GM18873 (cell line): ENCODE measurements at regions not wholly inside any gene's neighbourhood (a gene's known extent, or its start where the extent isn't known, plus 50 kb on each side); places are given as distances from the start of the nearest gene placed in this dataset.
A peak's percentile ranks its signal among the peaks of the same experiment; 100 is the strongest.
"Not testable (repeated sequence)": the region's sequence is repeated elsewhere in the genome, so short reads cannot be mapped to it uniquely, and the experiment has no call there.

Experiments
- ATAC-seq: cut with Tn5 transposase; IDR thresholded peaks from one replicate; pipeline ENCODE4 v1.9.1; 2021; ENCODE audit warnings: mild to moderate bottlenecking, moderate library complexity, moderate number of reproducible peaks; ENCODE audit not compliant: unreplicated experiment, low FRiP score

- ATAC-seq: no peak
These were observed 244.5 kb upstream of the ANKRD30A start for GRCh38 chr10:36880898-36881297.

- ATAC-seq: peak; percentile 95
These were observed 252.6 kb upstream of the ANKRD30A start for GRCh38 chr10:36872702-36873393.

GRCh38 chr10:36840788-36841187 lies 284.6 kb upstream of the ANKRD30A start:
- ATAC-seq: no peak

GRCh38 chr10:36837416-36837815 lies 288.0 kb upstream of the ANKRD30A start:
- ATAC-seq: no peak

- no peak for ATAC-seq
These were observed 305.6 kb upstream of the ANKRD30A start for GRCh38 chr10:36819781-36820180.

- no peak for ATAC-seq
These were observed 307.5 kb upstream of the ANKRD30A start for GRCh38 chr10:36817898-36818297.

- no peak for ATAC-seq
These were observed 316.6 kb upstream of the ANKRD30A start for GRCh38 chr10:36808625-36809362.

- ATAC-seq: no peak
These were observed 322.2 kb upstream of the ANKRD30A start for GRCh38 chr10:36803229-36803628.

- ATAC-seq: no peak
These were observed 322.8 kb upstream of the ANKRD30A start for GRCh38 chr10:36802490-36803153.

- ATAC-seq: no peak
These were observed 323.7 kb upstream of the ANKRD30A start for GRCh38 chr10:36801660-36802059.

GRCh38 chr10:36794981-36795380 lies 330.4 kb upstream of the ANKRD30A start:
- no peak for ATAC-seq

- no peak for ATAC-seq
These were observed 335.4 kb upstream of the ANKRD30A start for GRCh38 chr10:36789974-36790373.

- ATAC-seq: no peak
These were observed 337.2 kb upstream of the ANKRD30A start for GRCh38 chr10:36788152-36788551.

- ATAC-seq: no peak
These were observed 342.0 kb upstream of the ANKRD30A start for GRCh38 chr10:36783400-36783799.

- ATAC-seq: no peak
These were observed 343.8 kb upstream of the ANKRD30A start for GRCh38 chr10:36781570-36781969.

GRCh38 chr10:36780158-36780557 lies 345.2 kb upstream of the ANKRD30A start:
- ATAC-seq: no peak

- no peak for ATAC-seq
These were observed 346.1 kb upstream of the ANKRD30A start for GRCh38 chr10:36779238-36779846.

GRCh38 chr10:36778651-36779050 lies 346.7 kb upstream of the ANKRD30A start:
- no peak for ATAC-seq

- ATAC-seq: no peak
These were observed 351.7 kb upstream of the ANKRD30A start for GRCh38 chr10:36773652-36774051.

GRCh38 chr10:36771725-36772124 lies 353.7 kb upstream of the ANKRD30A start:
- no peak for ATAC-seq

- not testable (repeated sequence) for ATAC-seq
These were observed 355.7 kb upstream of the ANKRD30A start for GRCh38 chr10:36769741-36770140.
